PC-3 (cell line): ENCODE measurements at regions not wholly inside any gene's neighbourhood (a gene's known extent, or its start where the extent isn't known, plus 50 kb on each side); places are given as distances from the start of the nearest gene placed in this dataset.

Source experiments
- EZH2 ChIP-seq: fragments of 300-600 bp; sonication (generic); IDR thresholded peaks from one replicate; pipeline ENCODE4 v1.6.1; 2017; ENCODE audit warnings: antibody characterized with exemption, mild to moderate bottlenecking, low read length; ENCODE audit not compliant: unreplicated experiment
- EZH2phosphoT487 ChIP-seq: fragments of 300-600 bp; sonication (generic); IDR thresholded peaks from 2 replicates; pipeline ENCODE4 v1.6.1; 2018; ENCODE audit warnings: mild to moderate bottlenecking, antibody characterized with exemption, low read length, borderline replicate concordance
- TF ChIP-seq, protein P1 (sequence below): fragments of 300-600 bp; sonication (generic); conservative IDR thresholded peaks from 2 replicates; pipeline ENCODE4 v1.5.1; 2017; ENCODE audit warnings: antibody characterized with exemption, low read depth, mild to moderate bottlenecking, low read length

GRCh38 chr9:26747611-26748010 lies 145.0 kb downstream of the CAAP1 start:
- TF ChIP-seq EZH2 (no peak), EZH2phosphoT487 (no peak)
- TF ChIP-seq, protein P1, sequence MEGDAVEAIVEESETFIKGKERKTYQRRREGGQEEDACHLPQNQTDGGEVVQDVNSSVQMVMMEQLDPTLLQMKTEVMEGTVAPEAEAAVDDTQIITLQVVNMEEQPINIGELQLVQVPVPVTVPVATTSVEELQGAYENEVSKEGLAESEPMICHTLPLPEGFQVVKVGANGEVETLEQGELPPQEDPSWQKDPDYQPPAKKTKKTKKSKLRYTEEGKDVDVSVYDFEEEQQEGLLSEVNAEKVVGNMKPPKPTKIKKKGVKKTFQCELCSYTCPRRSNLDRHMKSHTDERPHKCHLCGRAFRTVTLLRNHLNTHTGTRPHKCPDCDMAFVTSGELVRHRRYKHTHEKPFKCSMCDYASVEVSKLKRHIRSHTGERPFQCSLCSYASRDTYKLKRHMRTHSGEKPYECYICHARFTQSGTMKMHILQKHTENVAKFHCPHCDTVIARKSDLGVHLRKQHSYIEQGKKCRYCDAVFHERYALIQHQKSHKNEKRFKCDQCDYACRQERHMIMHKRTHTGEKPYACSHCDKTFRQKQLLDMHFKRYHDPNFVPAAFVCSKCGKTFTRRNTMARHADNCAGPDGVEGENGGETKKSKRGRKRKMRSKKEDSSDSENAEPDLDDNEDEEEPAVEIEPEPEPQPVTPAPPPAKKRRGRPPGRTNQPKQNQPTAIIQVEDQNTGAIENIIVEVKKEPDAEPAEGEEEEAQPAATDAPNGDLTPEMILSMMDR, result no peak
